ENCODE measurements at regions not wholly inside any gene's neighbourhood (a gene's known extent, or its start where the extent isn't known, plus 50 kb on each side); places are given as distances from the start of the nearest gene placed in this dataset.

GRCh38 chr13:107678075-107678689 is 537.2 kb downstream of the LIG4 start:
- peak; percentile 56; the same call in 1 of the 2 replicates for ATAC-seq

DNA sequence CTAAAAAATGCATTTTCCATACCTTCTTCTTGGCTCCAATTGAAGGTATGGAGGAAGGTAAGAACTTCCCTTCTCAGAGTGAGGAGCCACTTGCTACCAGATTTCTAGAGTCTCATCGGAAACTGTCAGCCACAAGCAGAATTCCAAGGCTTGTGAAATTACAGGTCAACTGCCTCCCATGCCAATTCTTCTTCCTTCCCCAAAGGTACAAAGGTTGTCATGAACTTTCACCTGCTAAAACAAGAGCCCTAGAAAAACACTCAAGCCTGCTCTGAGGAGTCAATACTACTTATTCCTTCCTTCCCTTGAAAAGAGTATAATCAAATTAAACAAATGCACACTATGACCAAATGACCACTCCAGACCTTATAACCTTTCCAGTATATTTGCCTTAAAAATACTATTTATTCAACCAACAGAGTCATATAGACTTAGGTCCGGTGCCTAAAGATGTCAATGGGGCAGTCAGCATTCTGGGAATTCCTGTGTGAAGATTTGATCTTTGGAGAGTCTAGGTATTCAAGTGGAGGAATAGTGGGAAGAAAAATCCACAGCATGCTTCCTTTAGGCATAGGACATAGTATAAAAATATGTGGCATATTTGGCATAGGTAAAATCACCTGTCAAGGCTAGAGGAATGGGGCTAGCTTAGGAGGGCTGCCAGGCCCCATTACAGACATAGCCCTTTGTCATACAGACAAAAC is 539.3 kb downstream of the LIG4 start:
- Mint-ChIP-seq H3K36me3 (no peaks in the 10 kb centered on the region), H3K9me3 (no peaks in the 10 kb centered on the region), H3K27ac (no peak overlapping the region), H3K4me3 (no peak overlapping the region), H3K27me3 (ENCODE audit: low read depth) (no peaks in the 10 kb centered on the region), H3K4me1 (no peaks in the 10 kb centered on the region)
- ChIA-PET CTCF (no interaction called here), POLR2A (no interaction called here)
- ATAC-seq (no peak), DNase-seq (ENCODE audit: low spot score) (no peak)
- no peak for TF ChIP-seq RORB (CRISPR knock-in tag; IDR thresholded peaks at IDR 0.05)
- TF ChIP-seq, protein P1, sequence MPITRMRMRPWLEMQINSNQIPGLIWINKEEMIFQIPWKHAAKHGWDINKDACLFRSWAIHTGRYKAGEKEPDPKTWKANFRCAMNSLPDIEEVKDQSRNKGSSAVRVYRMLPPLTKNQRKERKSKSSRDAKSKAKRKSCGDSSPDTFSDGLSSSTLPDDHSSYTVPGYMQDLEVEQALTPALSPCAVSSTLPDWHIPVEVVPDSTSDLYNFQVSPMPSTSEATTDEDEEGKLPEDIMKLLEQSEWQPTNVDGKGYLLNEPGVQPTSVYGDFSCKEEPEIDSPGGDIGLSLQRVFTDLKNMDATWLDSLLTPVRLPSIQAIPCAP (CRISPR knock-in tag; IDR thresholded peaks at IDR 0.05) = no peak
- TF ChIP-seq MYBL2 (CRISPR knock-in tag; IDR thresholded peaks at IDR 0.05) = no peak
- no peak for TF ChIP-seq SP1 (CRISPR knock-in tag; conservative IDR thresholded peaks at IDR 0.05)
- TF ChIP-seq IRF2 (CRISPR knock-in tag; IDR thresholded peaks at IDR 0.05; ENCODE audit: borderline replicate concordance, low read depth) = no peak
- TF ChIP-seq, protein P2, sequence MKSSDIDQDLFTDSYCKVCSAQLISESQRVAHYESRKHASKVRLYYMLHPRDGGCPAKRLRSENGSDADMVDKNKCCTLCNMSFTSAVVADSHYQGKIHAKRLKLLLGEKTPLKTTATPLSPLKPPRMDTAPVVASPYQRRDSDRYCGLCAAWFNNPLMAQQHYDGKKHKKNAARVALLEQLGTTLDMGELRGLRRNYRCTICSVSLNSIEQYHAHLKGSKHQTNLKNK (CRISPR knock-in tag; IDR thresholded peaks at IDR 0.05) = no peak
- TF ChIP-seq FOXP4 (CRISPR knock-in tag; IDR thresholded peaks at IDR 0.05) = no peak
- TF ChIP-seq GRHL2 (CRISPR knock-in tag; IDR thresholded peaks at IDR 0.05; ENCODE audit: insufficient replicate concordance, severe bottlenecking) = no peak
- TF ChIP-seq, protein P3, sequence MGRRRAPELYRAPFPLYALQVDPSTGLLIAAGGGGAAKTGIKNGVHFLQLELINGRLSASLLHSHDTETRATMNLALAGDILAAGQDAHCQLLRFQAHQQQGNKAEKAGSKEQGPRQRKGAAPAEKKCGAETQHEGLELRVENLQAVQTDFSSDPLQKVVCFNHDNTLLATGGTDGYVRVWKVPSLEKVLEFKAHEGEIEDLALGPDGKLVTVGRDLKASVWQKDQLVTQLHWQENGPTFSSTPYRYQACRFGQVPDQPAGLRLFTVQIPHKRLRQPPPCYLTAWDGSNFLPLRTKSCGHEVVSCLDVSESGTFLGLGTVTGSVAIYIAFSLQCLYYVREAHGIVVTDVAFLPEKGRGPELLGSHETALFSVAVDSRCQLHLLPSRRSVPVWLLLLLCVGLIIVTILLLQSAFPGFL (CRISPR knock-in tag; IDR thresholded peaks at IDR 0.05; ENCODE audit: borderline replicate concordance) = no peak
- no peak for TF ChIP-seq E2F5 (CRISPR knock-in tag; IDR thresholded peaks at IDR 0.05)
- no peak for TF ChIP-seq TEAD4 (CRISPR knock-in tag; IDR thresholded peaks at IDR 0.05)

More at GRCh38 chr13:107678075-107678689, 537.2 kb downstream of the LIG4 start:
- H3K27me3 Mint-ChIP-seq (ENCODE audit: low read depth) = no peaks in the 10 kb centered on the region
- no peak overlapping the region for H3K27ac Mint-ChIP-seq
- DNase-seq (ENCODE audit: low spot score) = no peak
- H3K4me3 Mint-ChIP-seq = no peak overlapping the region
- no peaks in the 10 kb centered on the region for H3K9me3 Mint-ChIP-seq
- ChIA-PET CTCF (interaction anchor here (0.6 kb wide), 2 partner anchors 63 to 478 kb away, joined by 4 read pairs; no protein-coding TSS in a partner anchor), POLR2A (no interaction called here)
- TF ChIP-seq TP53 (CRISPR knock-in tag; IDR thresholded peaks at IDR 0.05) (no peak), HMGA2 (CRISPR knock-in tag; IDR thresholded peaks at IDR 0.05) (no peak), MLX (CRISPR knock-in tag; IDR thresholded peaks at IDR 0.05) (no peak)
- H3K36me3 Mint-ChIP-seq = no peaks in the 10 kb centered on the region
- H3K4me1 Mint-ChIP-seq = no peaks in the 10 kb centered on the region
